ENCODE measurements at regions not wholly inside any gene's neighbourhood (a gene's known extent, or its start where the extent isn't known, plus 50 kb on each side); places are given as distances from the start of the nearest gene placed in this dataset.

- DNase-seq, result no peak
Observed at GRCh38 chr5:58246461-58246944, 213.4 kb downstream of the PLK2 start.

GRCh38 chr5:58245476-58245840 is 214.4 kb downstream of the PLK2 start:
- no peak for DNase-seq

- no peak for DNase-seq
Observed at GRCh38 chr5:58244819-58245475, 214.9 kb downstream of the PLK2 start.

- DNase-seq, result no peak
Observed at GRCh38 chr5:58241389-58241788, 218.5 kb downstream of the PLK2 start.

GRCh38 chr5:58240322-58240721 is 219.6 kb downstream of the PLK2 start:
- DNase-seq, result no peak

- DNase-seq, result no peak
Observed at GRCh38 chr5:58239731-58240130, 220.2 kb downstream of the PLK2 start.

- peak; percentile 10 for DNase-seq
Observed at GRCh38 chr5:58239045-58239444, 220.8 kb downstream of the PLK2 start.

GRCh38 chr5:58236498-58236897 is 223.4 kb downstream of the PLK2 start:
- DNase-seq, result no peak

- DNase-seq, result no peak
Observed at GRCh38 chr5:58235299-58235698, 224.6 kb downstream of the PLK2 start.

GRCh38 chr5:58232130-58232529 is 227.8 kb downstream of the PLK2 start:
- DNase-seq, result no peak

GRCh38 chr5:58231041-58231440 is 228.8 kb downstream of the PLK2 start:
- no peak for DNase-seq

- DNase-seq, result no peak
Observed at GRCh38 chr5:58228896-58229295, 231.0 kb downstream of the PLK2 start.

GRCh38 chr5:58227858-58228257 is 232.0 kb downstream of the PLK2 start:
- no peak for DNase-seq

- no peak for DNase-seq
Observed at GRCh38 chr5:58224661-58225060, 235.2 kb downstream of the PLK2 start.

- DNase-seq, result no peak
Observed at GRCh38 chr5:58224221-58224620, 235.7 kb downstream of the PLK2 start.

GRCh38 chr5:58215364-58215763 is 244.5 kb downstream of the PLK2 start:
- DNase-seq, result no peak

GRCh38 chr5:58211441-58211840 is 248.4 kb downstream of the PLK2 start:
- DNase-seq, result no peak

GRCh38 chr5:58208674-58209073 is 251.2 kb downstream of the PLK2 start:
- DNase-seq, result no peak

GRCh38 chr5:58207076-58207475 is 252.8 kb downstream of the PLK2 start:
- no peak for DNase-seq

- no peak for DNase-seq
Observed at GRCh38 chr5:58204966-58205365, 254.9 kb downstream of the PLK2 start.

- no peak for DNase-seq
Observed at GRCh38 chr5:58202941-58203444, 256.9 kb downstream of the PLK2 start.

- no peak for DNase-seq
Observed at GRCh38 chr5:58201922-58202648, 257.8 kb downstream of the PLK2 start.

- no peak for DNase-seq
Observed at GRCh38 chr5:58200451-58200850, 259.4 kb downstream of the PLK2 start.

GRCh38 chr5:58199087-58199486 is 260.8 kb downstream of the PLK2 start:
- no peak for DNase-seq
